ENCODE measurements at regions not wholly inside any gene's neighbourhood (a gene's known extent, or its start where the extent isn't known, plus 50 kb on each side); places are given as distances from the start of the nearest gene placed in this dataset.

DNA sequence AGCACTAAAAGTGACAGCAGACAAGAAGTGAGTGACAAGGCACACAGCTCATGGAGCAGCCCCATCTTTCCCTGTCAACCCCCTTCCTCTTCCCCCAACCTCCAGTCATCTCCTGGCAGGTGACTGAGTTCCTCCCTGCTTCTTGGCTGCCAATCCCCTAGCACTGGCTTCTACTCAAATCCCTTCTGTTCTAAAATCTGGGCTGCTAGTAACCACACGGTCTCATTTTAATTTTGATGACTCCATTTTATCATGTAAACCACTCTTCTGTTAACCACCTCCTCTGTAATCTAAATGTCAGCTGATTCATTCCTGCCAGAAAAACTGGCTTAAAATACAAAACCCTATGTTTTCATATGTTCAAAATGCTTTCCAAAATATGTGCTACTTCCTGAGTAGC is 419.8 kb upstream of the MON1B start:
- no peak for TF ChIP-seq CTCF (conservative IDR thresholded peaks at IDR 0.05; ENCODE audit: low read length)
- no peak for TF ChIP-seq EZH2phosphoT487 (IDR thresholded peaks at IDR 0.05; ENCODE audit: borderline replicate concordance)
